ENCODE measurements at regions not wholly inside any gene's neighbourhood (a gene's known extent, or its start where the extent isn't known, plus 50 kb on each side); places are given as distances from the start of the nearest gene placed in this dataset.
"Not testable (repeated sequence)": the region's sequence is repeated elsewhere in the genome, so short reads cannot be mapped to it uniquely, and the experiment has no call there.

DNA sequence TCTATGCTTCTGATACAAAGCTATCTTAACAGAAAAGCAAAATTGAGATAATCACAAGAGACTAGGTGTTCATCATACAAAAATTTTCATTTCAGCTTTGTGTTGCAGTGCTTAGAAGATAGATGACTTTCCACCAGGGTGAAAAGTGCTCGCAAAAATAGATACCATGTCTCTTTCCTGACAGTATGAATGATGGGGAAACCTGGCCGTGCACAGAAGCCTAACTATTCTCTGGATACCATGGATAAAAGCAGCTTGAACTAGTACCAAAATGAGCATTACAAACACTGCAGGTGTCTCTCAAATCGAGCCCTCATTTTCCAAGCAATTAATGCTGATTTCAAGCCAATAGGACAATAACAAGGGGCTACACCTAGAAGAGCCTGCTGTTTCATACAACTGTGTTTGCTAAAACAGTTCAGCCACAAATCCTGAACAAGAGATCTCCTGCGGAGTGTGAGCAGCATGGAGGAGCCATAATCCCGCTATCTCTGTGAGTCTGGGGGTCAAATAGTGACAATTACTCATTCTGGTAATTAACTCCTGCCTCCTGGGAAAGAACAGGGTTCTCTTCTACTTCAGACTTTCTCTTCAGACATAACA is 507.6 kb downstream of the PID1 start:
- no peak for DNase-seq (ENCODE audit: low read depth in 2 of 2)
- H3K4me3 ChIP-seq (replicated peaks in 1 of 2; ENCODE audit: low read depth in 2 of 2, low read length in 2 of 2) = no peak overlapping the region
- TF ChIP-seq, protein P1, sequence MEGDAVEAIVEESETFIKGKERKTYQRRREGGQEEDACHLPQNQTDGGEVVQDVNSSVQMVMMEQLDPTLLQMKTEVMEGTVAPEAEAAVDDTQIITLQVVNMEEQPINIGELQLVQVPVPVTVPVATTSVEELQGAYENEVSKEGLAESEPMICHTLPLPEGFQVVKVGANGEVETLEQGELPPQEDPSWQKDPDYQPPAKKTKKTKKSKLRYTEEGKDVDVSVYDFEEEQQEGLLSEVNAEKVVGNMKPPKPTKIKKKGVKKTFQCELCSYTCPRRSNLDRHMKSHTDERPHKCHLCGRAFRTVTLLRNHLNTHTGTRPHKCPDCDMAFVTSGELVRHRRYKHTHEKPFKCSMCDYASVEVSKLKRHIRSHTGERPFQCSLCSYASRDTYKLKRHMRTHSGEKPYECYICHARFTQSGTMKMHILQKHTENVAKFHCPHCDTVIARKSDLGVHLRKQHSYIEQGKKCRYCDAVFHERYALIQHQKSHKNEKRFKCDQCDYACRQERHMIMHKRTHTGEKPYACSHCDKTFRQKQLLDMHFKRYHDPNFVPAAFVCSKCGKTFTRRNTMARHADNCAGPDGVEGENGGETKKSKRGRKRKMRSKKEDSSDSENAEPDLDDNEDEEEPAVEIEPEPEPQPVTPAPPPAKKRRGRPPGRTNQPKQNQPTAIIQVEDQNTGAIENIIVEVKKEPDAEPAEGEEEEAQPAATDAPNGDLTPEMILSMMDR (IDR thresholded peaks at IDR 0.05; ENCODE audit: low read depth, low read length) = no peak

DNA sequence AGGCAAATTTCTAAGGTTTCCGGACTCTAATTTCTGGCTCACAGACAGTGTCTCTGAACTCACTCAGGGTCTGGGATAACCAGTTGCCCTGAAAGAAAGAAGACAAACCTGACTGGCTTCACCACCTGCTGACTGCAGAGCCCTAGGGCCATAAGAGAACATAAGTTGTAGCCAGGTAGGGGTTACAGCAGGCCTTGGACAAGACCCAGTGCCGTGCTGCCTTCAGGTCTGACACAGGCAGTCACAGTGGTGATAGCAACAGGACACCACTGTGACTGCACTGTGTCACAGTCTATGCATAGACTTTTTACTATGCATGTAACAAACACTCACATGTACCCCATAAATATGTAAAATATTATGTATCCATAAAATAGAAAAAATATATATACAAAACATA is 508.5 kb downstream of the PID1 start:
- DNase-seq (ENCODE audit: low read depth in 2 of 2) = no peak
- no peak overlapping the region for H3K4me3 ChIP-seq (replicated peaks in 1 of 2; ENCODE audit: low read depth in 2 of 2, low read length in 2 of 2)
- TF ChIP-seq, protein P1 (IDR thresholded peaks at IDR 0.05; ENCODE audit: low read depth, low read length) = no peak

DNA sequence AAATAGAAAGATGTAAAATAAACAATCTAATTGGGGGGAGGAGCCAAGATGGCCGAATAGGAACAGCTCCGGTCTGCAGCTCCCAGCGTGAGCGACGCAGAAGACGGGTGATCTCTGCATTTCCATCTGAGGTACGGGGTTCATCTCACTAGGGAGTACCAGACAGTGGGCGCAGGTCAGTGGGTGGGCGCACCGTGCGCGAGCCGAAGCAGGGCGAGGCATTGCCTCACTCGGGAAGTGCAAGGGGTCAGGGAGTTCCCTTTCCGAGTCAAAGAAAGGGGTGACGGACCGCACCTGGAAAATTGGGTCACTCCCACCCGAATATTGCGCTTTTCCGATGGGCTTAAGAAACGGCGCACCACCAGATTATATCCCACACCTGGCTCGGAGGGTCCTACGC is 515.4 kb downstream of the PID1 start:
- DNase-seq (ENCODE audit: low read depth in 2 of 2); H3K4me3 ChIP-seq (replicated peaks in 1 of 2; ENCODE audit: low read depth in 2 of 2, low read length in 2 of 2): not testable (repeated sequence)

DNA sequence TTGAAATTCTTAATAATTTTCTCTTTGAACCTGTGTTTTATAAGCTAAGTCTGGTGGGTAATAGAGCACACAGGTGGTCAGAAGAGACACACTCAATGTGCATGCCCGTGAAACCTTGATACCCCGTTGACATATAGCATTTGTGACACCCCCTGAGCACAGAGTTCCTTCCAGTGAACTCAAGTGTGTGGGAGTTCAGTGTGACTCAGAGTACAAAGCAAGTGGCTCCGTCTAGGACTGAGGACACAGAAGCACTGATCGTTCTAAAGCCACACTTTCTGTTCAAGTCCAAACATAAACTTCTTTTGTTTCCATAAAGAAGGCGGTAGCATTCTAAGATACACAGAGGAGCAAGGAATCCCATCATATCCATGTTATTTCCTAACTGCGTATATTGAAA is 523.6 kb downstream of the PID1 start:
- TF ChIP-seq, protein P1 (IDR thresholded peaks at IDR 0.05; ENCODE audit: low read depth, low read length) = no peak
- no peak overlapping the region for H3K4me3 ChIP-seq (replicated peaks in 1 of 2; ENCODE audit: low read depth in 2 of 2, low read length in 2 of 2)
- no peak for DNase-seq (ENCODE audit: low read depth in 2 of 2)

DNA sequence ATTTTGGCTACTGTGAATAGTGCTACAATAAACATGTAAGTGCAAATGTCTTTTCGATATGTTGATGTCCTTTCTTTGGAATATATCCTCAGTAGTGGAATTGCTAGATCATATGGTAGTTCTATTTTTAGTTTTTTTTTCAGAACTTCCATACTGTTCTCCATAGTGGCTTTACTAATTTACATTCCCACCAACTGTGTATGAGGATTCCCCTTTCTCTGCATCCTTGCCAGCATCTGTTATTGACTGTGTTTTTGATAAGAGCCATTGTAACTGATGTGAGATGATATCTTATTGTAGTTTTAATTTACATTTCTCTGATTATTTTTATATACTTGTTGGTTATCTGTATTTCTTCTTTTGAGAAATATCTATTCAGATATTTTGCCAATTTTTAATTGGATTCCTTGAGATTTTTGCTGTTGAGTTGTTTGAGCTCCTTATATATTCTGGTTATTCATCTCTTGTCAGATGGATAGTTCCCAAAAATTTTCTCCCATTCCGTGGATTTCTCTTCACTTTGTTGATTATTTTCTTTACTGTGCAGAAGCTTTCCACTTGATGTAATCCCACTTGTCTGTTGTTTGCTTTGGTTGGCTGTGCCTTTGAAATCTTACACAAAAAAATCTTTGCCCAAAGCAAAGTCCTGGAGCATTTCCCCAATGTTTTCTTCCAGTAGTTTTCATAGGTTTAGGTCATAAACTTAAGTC is 532.3 kb downstream of the PID1 start:
- TF ChIP-seq, protein P1 (IDR thresholded peaks at IDR 0.05; ENCODE audit: low read depth, low read length) = no peak

DNA sequence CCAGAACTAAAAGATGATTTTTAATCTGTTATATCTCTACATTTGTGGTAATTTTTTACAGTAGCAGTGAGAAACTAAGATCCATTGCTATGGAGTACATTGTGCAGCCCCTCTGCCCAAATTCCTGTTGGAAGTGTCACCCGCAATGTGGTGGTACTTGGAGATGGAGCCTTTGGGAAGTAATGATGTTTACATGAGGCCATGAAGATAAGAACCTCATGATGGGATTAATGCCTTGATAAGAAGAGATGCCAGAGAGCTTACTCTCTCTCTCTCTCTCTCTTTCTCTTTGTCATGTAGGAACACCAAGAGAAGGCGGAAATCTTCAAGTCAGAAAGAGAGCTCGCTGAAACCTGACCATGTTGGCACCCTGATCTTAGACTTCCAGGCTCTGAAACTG is 535.4 kb downstream of the PID1 start:
- DNase-seq (ENCODE audit: low read depth in 2 of 2) = no peak
- TF ChIP-seq, protein P1 (IDR thresholded peaks at IDR 0.05; ENCODE audit: low read depth, low read length) = no peak
- H3K4me3 ChIP-seq (replicated peaks in 1 of 2; ENCODE audit: low read depth in 2 of 2, low read length in 2 of 2) = no peak overlapping the region

More for the DNA sequence above, 532.3 kb downstream of the PID1 start:
- H3K4me3 ChIP-seq (replicated peaks in 1 of 2; ENCODE audit: low read depth in 2 of 2, low read length in 2 of 2) = no peak overlapping the region
- DNase-seq (ENCODE audit: low read depth in 2 of 2) = no peak

DNA sequence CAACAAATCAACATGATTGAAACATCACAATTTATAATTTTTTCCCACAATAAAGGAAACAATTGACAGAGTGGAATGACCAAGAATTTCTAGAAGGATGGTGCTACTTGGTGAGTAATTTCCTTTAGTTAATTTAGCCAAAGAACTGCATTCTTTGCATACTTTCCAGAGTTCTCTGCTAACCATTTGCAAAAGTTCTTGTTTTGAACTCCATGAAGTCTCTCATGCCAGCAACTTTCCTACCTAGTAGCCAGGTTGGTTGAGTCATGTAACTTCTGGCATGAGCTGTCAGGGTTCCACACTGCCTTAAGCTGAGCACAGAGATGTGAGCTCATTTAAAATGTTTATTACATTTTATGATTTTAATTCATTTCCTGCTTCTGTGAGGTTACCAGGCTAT is 539.6 kb downstream of the PID1 start:
- TF ChIP-seq, protein P1 (IDR thresholded peaks at IDR 0.05; ENCODE audit: low read depth, low read length) = no peak
- peak; percentile 87 to 93 for DNase-seq (ENCODE audit: low read depth in 2 of 2)
- no peak overlapping the region for H3K4me3 ChIP-seq (replicated peaks in 1 of 2; ENCODE audit: low read depth in 2 of 2, low read length in 2 of 2)
